ENCODE measurements at regions not wholly inside any gene's neighbourhood (a gene's known extent, or its start where the extent isn't known, plus 50 kb on each side); places are given as distances from the start of the nearest gene placed in this dataset.
A peak's percentile ranks its signal among the peaks of the same experiment; 100 is the strongest.
"Not testable (repeated sequence)": the region's sequence is repeated elsewhere in the genome, so short reads cannot be mapped to it uniquely, and the experiment has no call there.

DNA sequence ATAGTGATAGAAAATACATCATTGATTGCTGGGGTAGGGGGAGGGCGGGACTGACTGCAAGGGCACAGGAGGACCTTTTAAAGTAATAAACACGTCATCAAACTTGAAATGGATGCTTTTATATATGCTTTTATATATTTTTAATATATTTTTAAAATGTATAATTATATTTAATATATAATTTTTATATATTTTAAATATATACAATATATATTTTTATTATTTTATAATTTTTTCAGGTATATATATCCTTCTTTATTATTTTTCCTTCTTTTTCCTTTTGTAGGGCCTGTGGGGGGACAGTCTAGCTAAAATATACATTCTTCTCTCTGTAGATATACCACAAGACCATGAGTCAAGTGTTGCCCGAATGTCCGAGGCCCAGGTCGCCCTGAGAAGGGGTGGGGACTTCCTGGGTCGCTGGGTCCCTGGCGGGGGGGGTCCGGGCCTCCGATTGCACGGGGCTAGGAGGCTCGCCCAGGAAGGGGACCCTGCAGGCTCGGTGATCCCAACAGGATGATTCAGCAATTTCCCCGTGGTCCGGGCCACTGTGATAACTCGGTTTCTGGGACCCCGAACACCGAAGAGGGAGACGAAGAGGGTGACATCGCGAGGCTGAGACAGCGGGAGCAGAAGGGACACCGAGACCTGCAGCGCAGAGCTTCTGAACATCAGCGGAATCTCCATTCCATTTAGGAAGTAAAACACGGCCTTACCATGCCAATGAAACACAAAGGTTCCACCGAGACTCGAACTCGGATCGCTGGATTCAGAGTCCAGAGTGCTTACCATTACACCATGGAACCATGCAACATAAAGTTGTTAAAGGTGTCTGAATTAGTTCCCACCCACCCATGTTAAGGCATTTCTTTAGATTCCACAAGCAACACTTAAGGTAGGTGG lies 112.5 kb upstream of the NBPF11 start:
- peak; percentile 73 for DNase-seq (ENCODE audit: low read depth)
- H3K4me3 ChIP-seq (ENCODE audit: low read depth, low read length) = peak overlapping the region; percentile 51
- TF ChIP-seq, protein P1, sequence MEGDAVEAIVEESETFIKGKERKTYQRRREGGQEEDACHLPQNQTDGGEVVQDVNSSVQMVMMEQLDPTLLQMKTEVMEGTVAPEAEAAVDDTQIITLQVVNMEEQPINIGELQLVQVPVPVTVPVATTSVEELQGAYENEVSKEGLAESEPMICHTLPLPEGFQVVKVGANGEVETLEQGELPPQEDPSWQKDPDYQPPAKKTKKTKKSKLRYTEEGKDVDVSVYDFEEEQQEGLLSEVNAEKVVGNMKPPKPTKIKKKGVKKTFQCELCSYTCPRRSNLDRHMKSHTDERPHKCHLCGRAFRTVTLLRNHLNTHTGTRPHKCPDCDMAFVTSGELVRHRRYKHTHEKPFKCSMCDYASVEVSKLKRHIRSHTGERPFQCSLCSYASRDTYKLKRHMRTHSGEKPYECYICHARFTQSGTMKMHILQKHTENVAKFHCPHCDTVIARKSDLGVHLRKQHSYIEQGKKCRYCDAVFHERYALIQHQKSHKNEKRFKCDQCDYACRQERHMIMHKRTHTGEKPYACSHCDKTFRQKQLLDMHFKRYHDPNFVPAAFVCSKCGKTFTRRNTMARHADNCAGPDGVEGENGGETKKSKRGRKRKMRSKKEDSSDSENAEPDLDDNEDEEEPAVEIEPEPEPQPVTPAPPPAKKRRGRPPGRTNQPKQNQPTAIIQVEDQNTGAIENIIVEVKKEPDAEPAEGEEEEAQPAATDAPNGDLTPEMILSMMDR (IDR thresholded peaks at IDR 0.05; ENCODE audit: insufficient read depth, low read length) = no peak

DNA sequence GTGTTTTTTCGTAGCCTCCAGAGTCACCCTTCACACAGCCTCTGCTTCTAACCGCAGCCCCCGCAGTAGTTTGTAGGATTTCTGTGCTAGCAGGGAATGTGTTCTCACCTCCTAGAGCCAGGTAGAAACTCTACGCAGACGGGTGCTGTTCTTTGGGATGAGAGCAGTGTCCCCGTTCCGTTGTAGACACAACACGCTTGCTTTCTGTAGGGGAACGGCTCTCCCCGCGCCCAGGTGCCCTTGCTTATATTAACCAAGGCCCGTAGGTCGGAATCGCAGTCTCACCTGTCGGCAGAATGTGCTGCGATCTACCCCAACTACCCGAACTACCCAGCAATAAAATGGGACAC lies 111.8 kb upstream of the NBPF11 start:
- TF ChIP-seq, protein P1 (IDR thresholded peaks at IDR 0.05; ENCODE audit: insufficient read depth, low read length) = no peak
- no peak for DNase-seq (ENCODE audit: low read depth)
- H3K4me3 ChIP-seq (ENCODE audit: low read depth, low read length) = peak overlapping the region; percentile 51

DNA sequence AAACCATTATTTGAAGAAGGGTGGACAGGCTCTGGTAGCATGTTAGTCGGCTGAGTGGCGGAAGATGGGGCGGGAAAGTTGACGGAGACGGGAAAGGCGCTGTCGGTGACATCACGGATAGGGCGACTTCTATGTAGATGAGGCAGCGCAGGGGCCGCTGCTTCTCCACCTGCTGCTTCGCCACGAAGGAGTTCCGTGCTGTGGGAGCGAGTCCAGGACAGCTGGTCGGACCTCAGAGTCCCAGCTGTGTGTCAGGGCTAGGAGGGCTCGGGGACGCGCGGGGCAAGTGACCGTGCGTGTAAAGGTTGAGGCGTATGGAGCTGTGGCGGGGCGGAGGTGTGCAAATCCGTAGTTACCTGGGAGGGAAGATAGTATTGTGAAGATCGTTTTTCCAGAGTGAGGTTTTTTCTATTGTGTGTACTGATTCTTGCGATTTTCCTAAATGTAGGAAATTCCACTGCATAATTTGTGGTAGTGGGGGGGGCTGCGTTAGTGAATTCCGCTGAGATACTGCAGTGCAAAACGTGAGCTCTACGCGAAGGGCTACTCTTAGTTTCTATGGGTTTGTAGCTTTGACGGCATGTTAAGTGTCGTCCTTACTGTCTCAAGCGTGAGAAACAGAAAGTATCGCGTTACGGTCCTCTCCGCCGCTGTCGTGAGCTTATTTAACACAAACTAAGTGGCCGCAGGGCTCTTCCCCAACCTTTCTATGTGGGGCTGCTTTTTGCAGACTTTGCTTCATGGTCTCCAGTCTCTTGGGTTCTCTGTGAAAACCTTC lies 111.2 kb upstream of the NBPF11 start:
- TF ChIP-seq, protein P1 (IDR thresholded peaks at IDR 0.05; ENCODE audit: insufficient read depth, low read length) = no peak
- DNase-seq (ENCODE audit: low read depth) = peak; percentile 60
- peak overlapping the region; percentile 51 for H3K4me3 ChIP-seq (ENCODE audit: low read depth, low read length)

DNA sequence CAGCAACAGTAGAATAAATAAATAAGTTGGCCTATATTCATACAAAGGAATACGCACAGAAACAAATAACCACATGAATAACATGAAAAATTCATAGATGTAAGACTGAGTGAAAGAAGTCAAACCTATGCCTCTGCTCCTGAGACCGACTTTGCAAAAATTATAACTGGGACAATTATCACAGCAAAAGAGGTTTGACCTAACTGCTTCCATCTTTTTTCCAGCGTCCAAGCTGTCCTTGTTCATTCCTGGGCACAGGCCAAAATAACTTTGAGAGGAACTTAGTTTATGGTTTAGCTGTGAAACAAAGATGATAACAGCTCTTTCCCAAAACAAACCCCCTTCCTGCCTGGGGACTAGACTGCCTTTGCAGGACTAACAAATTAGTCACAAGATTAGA lies 109.6 kb upstream of the NBPF11 start:
- not testable (repeated sequence) for DNase-seq (ENCODE audit: low read depth); H3K4me3 ChIP-seq (ENCODE audit: low read depth, low read length)

DNA sequence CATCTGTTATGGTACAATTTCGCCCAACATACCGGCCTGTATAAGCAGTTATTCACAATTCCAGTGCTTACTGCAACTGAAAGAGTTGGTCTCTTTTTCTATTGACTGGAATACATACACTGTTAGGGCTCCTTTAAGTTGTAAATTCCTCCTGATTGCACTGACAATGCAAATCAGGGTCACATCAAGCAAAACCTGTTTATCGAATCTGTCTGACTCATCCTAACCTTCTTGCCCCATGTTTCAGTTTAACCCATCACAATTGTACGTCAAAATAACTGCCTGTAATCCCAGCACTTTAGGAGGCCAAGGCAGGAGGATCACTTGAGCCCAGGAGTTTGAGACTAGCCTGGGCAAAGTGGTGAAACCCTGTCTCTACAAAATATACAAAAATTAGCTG lies 105.8 kb upstream of the NBPF11 start:
- not testable (repeated sequence) for DNase-seq (ENCODE audit: low read depth); H3K4me3 ChIP-seq (ENCODE audit: low read depth, low read length)

DNA sequence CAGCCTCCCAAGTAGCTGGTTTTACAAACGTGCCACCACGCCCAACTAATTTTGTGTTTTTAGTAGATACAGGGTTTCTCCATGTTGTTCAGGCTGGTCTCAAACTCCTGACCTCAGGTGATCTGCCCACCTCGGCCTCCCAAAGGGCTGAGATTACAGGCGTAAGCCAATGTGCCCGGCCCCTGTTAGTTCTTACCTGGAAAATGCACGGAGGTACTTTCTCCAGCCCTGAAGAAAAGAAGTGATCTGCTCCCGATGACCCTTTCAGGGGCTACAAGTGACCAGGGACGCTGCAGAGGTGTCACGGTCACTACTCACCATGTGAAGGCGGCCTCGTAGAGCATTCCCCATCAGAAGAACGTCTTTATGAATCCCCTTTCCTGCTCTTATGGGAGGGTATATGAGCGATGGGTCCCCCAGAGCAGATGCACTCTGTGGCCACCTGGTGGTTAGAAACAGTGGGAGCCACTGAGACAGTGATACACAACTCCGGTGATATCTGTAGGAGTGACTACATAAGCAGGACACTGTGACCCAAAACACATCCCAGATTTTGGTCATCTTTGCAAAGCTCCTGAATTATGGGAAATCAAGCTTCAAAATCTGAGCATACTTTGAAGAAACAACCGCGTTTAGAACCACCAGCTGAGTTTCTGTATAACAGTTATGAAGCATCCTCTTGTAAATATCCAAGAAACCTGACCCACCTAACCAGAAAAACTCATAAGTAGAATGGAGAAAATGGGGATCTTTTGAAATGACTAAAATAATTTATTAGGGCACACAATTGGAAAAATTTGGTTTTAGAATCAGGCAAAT lies 102.7 kb upstream of the NBPF11 start:
- H3K4me3 ChIP-seq (ENCODE audit: low read depth, low read length) = not testable (repeated sequence)
- TF ChIP-seq, protein P1 (IDR thresholded peaks at IDR 0.05; ENCODE audit: insufficient read depth, low read length) = peak; percentile 52
- peak; percentile 10 for DNase-seq (ENCODE audit: low read depth)

DNA sequence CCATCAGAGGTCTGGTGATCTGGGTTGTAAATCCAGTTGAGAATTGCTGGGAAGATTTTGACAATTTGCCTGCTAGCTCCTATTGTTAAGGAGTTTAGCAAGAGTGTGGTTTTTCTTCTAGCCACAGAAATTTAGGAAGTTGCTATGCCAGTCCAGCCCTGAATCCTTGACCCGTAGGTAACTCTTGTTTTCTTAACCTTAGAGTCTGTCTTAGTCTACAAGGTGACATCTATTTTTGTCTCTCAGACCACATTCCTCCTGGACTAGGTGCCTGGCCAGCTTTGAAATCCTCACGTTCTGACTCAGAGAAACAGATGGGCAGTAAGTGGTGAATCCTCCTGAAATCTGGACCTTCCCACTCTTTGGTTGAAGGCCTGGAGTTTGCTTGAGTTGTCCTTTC lies 101.7 kb upstream of the NBPF11 start:
- H3K4me3 ChIP-seq (ENCODE audit: low read depth, low read length) = not testable (repeated sequence)
- peak; percentile 16 for DNase-seq (ENCODE audit: low read depth)

DNA sequence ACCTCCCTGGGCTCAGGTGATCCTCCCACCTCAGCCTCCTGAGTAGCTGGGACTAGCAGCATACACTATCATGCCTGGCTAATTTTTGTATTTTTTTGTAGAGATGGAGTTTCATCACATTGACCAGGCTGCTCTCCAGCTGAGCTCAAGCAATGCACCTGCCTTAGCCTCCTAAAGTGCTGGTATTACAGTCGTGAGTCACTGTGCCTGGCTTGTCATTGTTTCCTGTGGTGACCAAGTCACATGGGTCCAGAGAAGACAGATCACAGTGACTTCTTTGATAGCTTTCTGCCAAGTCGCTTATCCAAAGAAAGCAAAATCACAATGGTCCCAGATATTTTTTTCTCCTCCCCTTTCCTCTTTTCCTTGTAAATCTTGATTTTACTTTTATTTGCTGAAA lies 96.7 kb upstream of the NBPF11 start:
- DNase-seq (ENCODE audit: low read depth) = not testable (repeated sequence)

DNA sequence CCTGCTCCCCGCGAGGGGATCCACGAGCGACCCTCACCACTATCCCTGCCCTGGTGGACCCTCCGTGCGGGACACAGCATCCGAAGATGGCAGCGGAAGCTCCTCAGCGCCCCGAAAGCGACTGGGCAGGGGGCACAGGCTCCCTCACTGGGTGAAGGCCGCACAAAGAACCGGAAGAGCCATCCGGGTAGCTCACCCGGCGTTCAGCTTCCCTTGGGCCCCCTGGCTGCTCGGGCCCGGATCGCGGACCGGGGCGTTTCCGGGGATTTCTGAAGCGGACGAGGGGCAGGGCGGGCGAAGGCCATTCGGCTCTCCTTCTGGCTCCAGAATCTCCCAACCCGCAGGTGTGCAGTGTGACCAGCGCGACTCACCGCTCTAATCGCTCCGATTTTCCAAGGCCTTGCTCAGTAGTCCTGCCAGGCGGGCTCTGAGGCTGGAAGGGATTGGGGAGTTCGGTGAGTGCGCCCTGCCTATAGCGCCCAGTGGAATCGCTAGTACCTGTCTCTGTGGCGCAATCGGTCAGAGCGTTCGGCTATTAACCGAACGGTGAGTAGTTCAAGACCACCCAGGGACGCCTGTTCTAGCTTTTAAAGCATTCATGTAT lies 94.3 kb upstream of the NBPF11 start:
- DNase-seq (ENCODE audit: low read depth); H3K4me3 ChIP-seq (ENCODE audit: low read depth, low read length): not testable (repeated sequence)

More for the DNA sequence above, 96.7 kb upstream of the NBPF11 start:
- H3K4me3 ChIP-seq (ENCODE audit: low read depth, low read length) = not testable (repeated sequence)

DNA sequence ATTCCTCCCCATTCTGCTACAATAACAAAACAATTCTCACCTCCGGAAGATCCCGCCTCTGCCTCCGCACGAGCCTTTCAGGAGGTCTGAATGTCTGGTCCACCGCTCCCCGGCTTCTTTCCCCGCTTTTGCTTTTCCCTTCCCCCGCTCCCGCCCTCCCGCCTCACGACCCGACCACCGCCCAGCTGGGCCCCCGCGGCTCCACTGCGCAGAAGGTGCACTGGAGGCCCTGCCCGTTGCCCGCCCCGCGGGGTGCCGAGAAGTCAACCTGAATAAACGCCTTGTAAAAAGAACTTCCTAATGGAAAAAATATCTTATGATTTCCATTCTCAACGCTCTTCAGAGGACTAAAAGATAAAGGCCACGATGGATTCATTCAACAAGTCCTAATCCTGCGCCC lies 93.8 kb upstream of the NBPF11 start:
- DNase-seq (ENCODE audit: low read depth); H3K4me3 ChIP-seq (ENCODE audit: low read depth, low read length): not testable (repeated sequence)

DNA sequence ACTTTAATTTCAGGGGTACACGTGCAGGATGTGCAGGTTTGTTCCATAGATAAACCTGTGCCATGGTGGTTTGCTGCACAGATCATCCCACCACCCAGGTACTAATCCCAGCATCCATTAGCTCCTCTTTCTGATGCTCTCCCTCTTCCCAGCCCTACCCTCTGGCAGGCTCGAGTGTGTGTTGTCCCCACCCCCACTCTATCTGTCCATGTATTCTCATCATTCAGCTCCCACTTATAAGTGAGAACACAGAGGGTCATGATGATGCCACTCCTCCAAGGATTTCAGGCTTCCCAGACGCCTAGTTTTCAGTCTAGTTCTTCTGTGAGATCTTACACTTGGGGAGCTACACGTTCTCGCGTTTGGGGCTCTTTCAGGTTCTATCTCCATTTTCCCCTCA lies 93.4 kb upstream of the NBPF11 start:
- DNase-seq (ENCODE audit: low read depth); H3K4me3 ChIP-seq (ENCODE audit: low read depth, low read length): not testable (repeated sequence)

DNA sequence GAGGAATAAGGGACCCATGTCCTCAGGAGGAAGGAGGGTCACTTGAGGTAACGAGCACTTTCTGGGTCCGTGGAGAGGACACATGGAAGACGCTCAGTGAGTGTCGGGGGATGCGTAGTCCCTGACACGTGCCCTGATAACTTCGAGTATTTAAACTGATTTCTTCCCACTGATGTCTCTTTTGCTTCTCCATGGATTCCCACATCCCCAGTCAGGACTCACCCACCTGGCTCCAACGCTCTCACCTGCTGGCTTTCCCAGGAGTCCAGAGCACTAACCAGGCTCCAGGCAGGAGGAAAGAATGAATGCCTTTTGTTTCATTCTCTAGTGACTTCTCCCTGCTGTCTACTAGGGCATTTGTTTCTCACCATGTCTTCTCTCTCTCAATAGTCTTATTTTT lies 81.2 kb upstream of the NBPF11 start:
- not testable (repeated sequence) for H3K4me3 ChIP-seq (ENCODE audit: low read depth, low read length); DNase-seq (ENCODE audit: low read depth)

DNA sequence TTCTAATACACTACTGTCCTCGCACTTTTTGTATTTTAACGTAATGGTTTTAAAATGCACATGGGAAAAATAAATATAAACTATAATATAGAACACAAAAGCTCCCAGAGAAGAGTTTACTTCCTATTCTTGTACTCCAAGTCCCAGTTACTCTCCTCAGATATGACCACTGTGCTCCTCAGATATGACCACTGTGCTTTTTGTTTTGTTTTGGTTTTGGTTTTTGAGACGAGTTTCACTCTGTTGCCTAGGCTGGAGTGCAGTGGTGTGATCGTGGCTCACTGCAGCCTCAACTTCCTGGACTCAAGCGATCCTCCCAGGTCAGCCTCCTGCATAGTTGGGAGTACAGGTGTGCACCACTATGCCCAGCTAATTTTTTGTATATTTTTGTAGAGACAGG lies 76.8 kb upstream of the NBPF11 start:
- not testable (repeated sequence) for DNase-seq (ENCODE audit: low read depth); H3K4me3 ChIP-seq (ENCODE audit: low read depth, low read length)
